ENCODE measurements at regions not wholly inside any gene's neighbourhood (a gene's known extent, or its start where the extent isn't known, plus 50 kb on each side); places are given as distances from the start of the nearest gene placed in this dataset.

DNA sequence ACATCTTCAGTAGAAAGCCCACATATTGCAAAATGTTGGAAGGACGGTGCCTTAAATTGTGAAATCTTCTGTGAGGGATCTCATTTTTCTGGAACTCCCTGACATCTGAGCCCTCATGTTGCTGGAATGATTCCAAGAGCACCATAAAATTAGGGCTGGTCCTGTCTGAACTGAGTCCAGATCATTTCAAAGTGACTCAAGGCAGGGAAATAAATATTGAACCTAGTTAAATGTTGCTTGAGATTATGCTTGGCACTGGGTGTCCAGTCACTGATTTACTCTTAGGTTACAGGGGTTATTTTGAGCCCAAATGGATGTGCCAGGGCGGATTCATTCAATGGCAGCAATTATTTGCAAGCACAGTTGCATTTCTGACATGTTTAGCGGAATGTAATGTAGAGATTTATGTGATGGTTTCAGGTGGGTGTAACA, 437.0 kb downstream of the PIK3R1 start (continued):
- TF ChIP-seq, protein P1, sequence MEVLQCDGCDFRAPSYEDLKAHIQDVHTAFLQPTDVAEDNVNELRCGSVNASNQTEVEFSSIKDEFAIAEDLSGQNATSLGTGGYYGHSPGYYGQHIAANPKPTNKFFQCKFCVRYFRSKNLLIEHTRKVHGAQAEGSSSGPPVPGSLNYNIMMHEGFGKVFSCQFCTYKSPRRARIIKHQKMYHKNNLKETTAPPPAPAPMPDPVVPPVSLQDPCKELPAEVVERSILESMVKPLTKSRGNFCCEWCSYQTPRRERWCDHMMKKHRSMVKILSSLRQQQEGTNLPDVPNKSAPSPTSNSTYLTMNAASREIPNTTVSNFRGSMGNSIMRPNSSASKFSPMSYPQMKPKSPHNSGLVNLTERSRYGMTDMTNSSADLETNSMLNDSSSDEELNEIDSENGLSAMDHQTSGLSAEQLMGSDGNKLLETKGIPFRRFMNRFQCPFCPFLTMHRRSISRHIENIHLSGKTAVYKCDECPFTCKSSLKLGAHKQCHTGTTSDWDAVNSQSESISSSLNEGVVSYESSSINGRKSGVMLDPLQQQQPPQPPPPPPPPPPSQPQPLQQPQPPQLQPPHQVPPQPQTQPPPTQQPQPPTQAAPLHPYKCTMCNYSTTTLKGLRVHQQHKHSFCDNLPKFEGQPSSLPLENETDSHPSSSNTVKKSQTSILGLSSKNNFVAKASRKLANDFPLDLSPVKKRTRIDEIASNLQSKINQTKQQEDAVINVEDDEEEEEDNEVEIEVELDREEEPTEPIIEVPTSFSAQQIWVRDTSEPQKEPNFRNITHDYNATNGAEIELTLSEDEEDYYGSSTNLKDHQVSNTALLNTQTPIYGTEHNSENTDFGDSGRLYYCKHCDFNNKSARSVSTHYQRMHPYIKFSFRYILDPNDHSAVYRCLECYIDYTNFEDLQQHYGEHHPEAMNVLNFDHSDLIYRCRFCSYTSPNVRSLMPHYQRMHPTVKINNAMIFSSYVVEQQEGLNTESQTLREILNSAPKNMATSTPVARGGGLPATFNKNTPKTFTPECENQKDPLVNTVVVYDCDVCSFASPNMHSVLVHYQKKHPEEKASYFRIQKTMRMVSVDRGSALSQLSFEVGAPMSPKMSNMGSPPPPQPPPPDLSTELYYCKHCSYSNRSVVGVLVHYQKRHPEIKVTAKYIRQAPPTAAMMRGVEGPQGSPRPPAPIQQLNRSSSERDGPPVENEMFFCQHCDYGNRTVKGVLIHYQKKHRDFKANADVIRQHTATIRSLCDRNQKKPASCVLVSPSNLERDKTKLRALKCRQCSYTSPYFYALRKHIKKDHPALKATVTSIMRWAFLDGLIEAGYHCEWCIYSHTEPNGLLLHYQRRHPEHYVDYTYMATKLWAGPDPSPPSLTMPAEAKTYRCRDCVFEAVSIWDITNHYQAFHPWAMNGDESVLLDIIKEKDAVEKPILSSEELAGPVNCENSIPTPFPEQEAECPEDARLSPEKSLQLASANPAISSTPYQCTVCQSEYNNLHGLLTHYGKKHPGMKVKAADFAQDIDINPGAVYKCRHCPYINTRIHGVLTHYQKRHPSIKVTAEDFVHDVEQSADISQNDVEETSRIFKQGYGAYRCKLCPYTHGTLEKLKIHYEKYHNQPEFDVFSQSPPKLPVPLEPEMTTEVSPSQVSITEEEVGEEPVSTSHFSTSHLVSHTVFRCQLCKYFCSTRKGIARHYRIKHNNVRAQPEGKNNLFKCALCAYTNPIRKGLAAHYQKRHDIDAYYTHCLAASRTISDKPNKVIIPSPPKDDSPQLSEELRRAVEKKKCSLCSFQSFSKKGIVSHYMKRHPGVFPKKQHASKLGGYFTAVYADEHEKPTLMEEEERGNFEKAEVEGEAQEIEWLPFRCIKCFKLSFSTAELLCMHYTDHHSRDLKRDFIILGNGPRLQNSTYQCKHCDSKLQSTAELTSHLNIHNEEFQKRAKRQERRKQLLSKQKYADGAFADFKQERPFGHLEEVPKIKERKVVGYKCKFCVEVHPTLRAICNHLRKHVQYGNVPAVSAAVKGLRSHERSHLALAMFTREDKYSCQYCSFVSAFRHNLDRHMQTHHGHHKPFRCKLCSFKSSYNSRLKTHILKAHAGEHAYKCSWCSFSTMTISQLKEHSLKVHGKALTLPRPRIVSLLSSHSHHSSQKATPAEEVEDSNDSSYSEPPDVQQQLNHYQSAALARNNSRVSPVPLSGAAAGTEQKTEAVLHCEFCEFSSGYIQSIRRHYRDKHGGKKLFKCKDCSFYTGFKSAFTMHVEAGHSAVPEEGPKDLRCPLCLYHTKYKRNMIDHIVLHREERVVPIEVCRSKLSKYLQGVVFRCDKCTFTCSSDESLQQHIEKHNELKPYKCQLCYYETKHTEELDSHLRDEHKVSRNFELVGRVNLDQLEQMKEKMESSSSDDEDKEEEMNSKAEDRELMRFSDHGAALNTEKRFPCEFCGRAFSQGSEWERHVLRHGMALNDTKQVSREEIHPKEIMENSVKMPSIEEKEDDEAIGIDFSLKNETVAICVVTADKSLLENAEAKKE (CRISPR knock-in tag; IDR thresholded peaks at IDR 0.05): no peak

DNA sequence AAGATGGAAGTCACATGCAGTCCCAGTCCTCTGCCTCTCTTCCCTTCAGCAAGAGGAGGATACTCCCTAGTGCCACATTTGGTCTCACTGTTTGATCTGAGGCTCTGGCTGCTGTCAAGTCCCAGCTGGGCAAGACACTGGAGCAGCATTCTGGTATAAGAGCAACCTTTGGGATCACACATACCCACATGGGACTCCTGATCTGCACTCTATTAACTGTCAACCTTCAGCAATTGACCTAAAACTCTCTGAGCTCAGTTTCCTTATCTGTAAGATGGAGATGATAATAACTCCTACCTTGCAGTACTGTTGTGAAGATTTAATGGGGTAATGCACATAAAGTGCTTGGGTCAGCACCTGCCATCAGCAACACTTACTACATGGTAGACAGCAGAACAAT, 437.9 kb downstream of the PIK3R1 start:
- no peak overlapping the region for H3K4me3 Mint-ChIP-seq
- peaks cover 3% of the 10 kb centered on the region for H3K4me1 Mint-ChIP-seq
- Histone ChIP-seq H3K4me2 (no peak overlapping the region), H3K4me1 (ENCODE audit: insufficient read depth) (no peaks in the 10 kb centered on the region), H3K9me2 (ENCODE audit: insufficient read depth) (peaks cover 12% of the 10 kb centered on the region), H3K27me3 (ENCODE audit: insufficient read depth) (no peaks in the 10 kb centered on the region), H3K4me3 (no peak overlapping the region), H3F3A (replicated peaks; ENCODE audit: low read depth) (no peaks in the 10 kb centered on the region), H4K20me1 (replicated peaks; ENCODE audit: insufficient read depth) (no peaks in the 10 kb centered on the region), H3K36me3 (ENCODE audit: insufficient read depth) (no peaks in the 10 kb centered on the region), H2AFZ (no peak overlapping the region), H3K79me2 (replicated peaks; ENCODE audit: insufficient read depth) (no peaks in the 10 kb centered on the region), H3K27ac (ENCODE audit: low read depth) (no peak overlapping the region)
- peaks cover 6% of the 10 kb centered on the region for H3K27me3 Mint-ChIP-seq (ENCODE audit: insufficient read depth, low read depth, poor library complexity)
- no peak overlapping the region for H3K27ac Mint-ChIP-seq
- peaks cover 6% of the 10 kb centered on the region; the same call in 1 of the 3 replicates for H3K36me3 Mint-ChIP-seq (ENCODE audit: low read depth)
- no peak for ATAC-seq
- H3K9me3 Mint-ChIP-seq: peaks cover 3% of the 10 kb centered on the region; the same call in 2 of the 3 replicates
- DNase-seq (ENCODE audit: low spot score): no peak
- TF ChIP-seq EZH2phosphoT487 (IDR thresholded peaks at IDR 0.05; ENCODE audit: unreplicated experiment) (no peak), EZH2 (IDR thresholded peaks at IDR 0.05; ENCODE audit: low read depth, unreplicated experiment) (no peak), NANOG (IDR thresholded peaks at IDR 0.05; ENCODE audit: borderline replicate concordance) (no peak), ZNF331 (CRISPR knock-in tag; IDR thresholded peaks at IDR 0.05; ENCODE audit: low read depth) (no peak), CREB1 (CRISPR knock-in tag; IDR thresholded peaks at IDR 0.05; ENCODE audit: low read depth) (no peak), POLR2AphosphoS5 (IDR thresholded peaks at IDR 0.05; ENCODE audit: low read depth) (no peak), JUNB (IDR thresholded peaks at IDR 0.05; ENCODE audit: unreplicated experiment) (no peak), STAT1 (IDR thresholded peaks at IDR 0.05; ENCODE audit: unreplicated experiment) (no peak), ZNF114 (CRISPR knock-in tag; IDR thresholded peaks at IDR 0.05) (no peak)
- TF ChIP-seq, protein P1 (CRISPR knock-in tag; IDR thresholded peaks at IDR 0.05): no peak

All from GM23338 (cell line).